ENCODE measurements at regions not wholly inside any gene's neighbourhood (a gene's known extent, or its start where the extent isn't known, plus 50 kb on each side); places are given as distances from the start of the nearest gene placed in this dataset.

DNA sequence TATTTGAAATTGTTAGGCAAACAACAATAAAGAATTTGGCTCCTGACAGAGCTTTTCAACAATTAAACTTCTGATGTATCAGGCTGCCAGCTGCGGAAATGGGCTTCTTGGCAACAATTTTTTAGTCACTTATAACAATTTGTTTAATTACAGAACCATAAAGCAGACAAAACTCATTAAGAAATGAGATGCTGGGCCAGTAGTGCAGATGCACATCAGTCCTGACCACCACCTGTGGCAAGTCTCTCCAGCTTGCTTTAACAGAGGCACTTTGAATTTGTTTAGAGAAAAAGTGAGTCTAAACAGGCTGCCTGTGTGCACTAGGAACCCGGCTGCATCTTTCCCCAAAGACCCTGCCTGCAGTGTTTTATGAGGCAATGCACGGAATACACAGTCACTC is 1124.4 kb downstream of the NXPH1 start:
- FAIRE-seq = no peak
- Histone ChIP-seq H3K9me3 (ENCODE audit: control insufficient read depth, low read depth, low read length) (peaks cover 4% of the 10 kb centered on the region), H3K79me2 (ENCODE audit: control insufficient read depth, insufficient read depth, low read length) (no peaks in the 10 kb centered on the region), H3K27me3 (ENCODE audit: control insufficient read depth, extremely low read depth, insufficient read depth, low read length) (no peaks in the 10 kb centered on the region), H2AFZ (ENCODE audit: control insufficient read depth, low read length) (no peak overlapping the region), H3K27ac (ENCODE audit: control insufficient read depth, insufficient read depth, low read length) (no peak overlapping the region), H3K9ac (ENCODE audit: control insufficient read depth, extremely low read depth, insufficient read depth, low read length) (no peak overlapping the region), H3K4me1 (ENCODE audit: control insufficient read depth, extremely low read depth, insufficient read depth, low read length) (no peaks in the 10 kb centered on the region), H3K4me2 (ENCODE audit: control insufficient read depth, extremely low read depth, insufficient read depth, low read depth, low read length) (no peak overlapping the region), H4K20me1 (ENCODE audit: control insufficient read depth, extremely low read depth, insufficient read depth, low read length) (no peaks in the 10 kb centered on the region), H3K4me3 (ENCODE audit: control insufficient read depth in 2 of 3, extremely low read depth in 1 of 3, insufficient read depth in 2 of 3, low read depth in 1 of 3, low read length in 3 of 3) (no peak overlapping the region), H3K36me3 (ENCODE audit: control insufficient read depth in 2 of 2, extremely low read depth in 1 of 2, insufficient read depth in 2 of 2, low read length in 2 of 2) (no peaks in the 10 kb centered on the region), H3K9me1 (ENCODE audit: control insufficient read depth, extremely low read depth, insufficient read depth, low read length) (no peaks in the 10 kb centered on the region)
- TF ChIP-seq, protein P1, sequence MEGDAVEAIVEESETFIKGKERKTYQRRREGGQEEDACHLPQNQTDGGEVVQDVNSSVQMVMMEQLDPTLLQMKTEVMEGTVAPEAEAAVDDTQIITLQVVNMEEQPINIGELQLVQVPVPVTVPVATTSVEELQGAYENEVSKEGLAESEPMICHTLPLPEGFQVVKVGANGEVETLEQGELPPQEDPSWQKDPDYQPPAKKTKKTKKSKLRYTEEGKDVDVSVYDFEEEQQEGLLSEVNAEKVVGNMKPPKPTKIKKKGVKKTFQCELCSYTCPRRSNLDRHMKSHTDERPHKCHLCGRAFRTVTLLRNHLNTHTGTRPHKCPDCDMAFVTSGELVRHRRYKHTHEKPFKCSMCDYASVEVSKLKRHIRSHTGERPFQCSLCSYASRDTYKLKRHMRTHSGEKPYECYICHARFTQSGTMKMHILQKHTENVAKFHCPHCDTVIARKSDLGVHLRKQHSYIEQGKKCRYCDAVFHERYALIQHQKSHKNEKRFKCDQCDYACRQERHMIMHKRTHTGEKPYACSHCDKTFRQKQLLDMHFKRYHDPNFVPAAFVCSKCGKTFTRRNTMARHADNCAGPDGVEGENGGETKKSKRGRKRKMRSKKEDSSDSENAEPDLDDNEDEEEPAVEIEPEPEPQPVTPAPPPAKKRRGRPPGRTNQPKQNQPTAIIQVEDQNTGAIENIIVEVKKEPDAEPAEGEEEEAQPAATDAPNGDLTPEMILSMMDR (optimal IDR thresholded peaks at IDR 0.05 in 1 of 3, IDR thresholded peaks at IDR 0.05 in 1 of 3, conservative IDR thresholded peaks at IDR 0.05 in 1 of 3; ENCODE audit: extremely low read depth in 1 of 3, insufficient read depth in 2 of 3, low read length in 3 of 3) = no peak
- dilution Hi-C loops (cut with MboI; ENCODE audit: extremely low pct_ligation_motif_present, low sequenced_read_pairs) = no loop called here
- no peak for DNase-seq (ENCODE audit: low read depth, low spot score)

DNA sequence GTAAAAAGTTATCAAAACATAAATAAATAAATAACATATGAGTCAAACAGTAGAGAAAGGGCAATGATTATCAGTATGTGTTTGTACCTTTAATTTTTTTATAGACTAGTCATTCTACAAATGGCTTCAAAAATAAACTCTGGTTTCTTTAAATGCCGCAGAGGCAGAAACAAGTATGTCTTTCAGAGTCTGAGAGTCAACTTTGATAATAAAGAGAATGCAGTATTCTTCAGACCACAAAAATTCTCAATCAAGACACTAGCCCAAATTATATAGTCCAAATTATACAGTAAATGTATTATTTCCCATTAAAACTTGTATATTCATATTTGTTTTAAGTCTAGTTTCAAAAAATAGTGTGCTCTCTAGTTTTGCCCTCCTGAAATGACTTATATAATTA is 1142.3 kb downstream of the NXPH1 start:
- H3K9ac ChIP-seq (ENCODE audit: control insufficient read depth, extremely low read depth, insufficient read depth, low read length) = no peak overlapping the region
- no peak overlapping the region for H3K4me3 ChIP-seq (ENCODE audit: control insufficient read depth in 2 of 3, extremely low read depth in 1 of 3, insufficient read depth in 2 of 3, low read depth in 1 of 3, low read length in 3 of 3)
- no peak overlapping the region for H3K4me2 ChIP-seq (ENCODE audit: control insufficient read depth, extremely low read depth, insufficient read depth, low read depth, low read length)
- H3K36me3 ChIP-seq (ENCODE audit: control insufficient read depth in 2 of 2, extremely low read depth in 1 of 2, insufficient read depth in 2 of 2, low read length in 2 of 2) = no peaks in the 10 kb centered on the region
- TF ChIP-seq, protein P1 (optimal IDR thresholded peaks at IDR 0.05 in 1 of 3, IDR thresholded peaks at IDR 0.05 in 1 of 3, conservative IDR thresholded peaks at IDR 0.05 in 1 of 3; ENCODE audit: extremely low read depth in 1 of 3, insufficient read depth in 2 of 3, low read length in 3 of 3) = no peak
- TF ChIP-seq EZH2 (IDR thresholded peaks at IDR 0.05; ENCODE audit: low read length) = no peak
- H2AFZ ChIP-seq (ENCODE audit: control insufficient read depth, low read length) = no peak overlapping the region
- H3K27me3 ChIP-seq (ENCODE audit: control insufficient read depth, extremely low read depth, insufficient read depth, low read length) = no peaks in the 10 kb centered on the region
- no peaks in the 10 kb centered on the region for H3K9me3 ChIP-seq (ENCODE audit: control insufficient read depth, low read depth, low read length)
- H3K79me2 ChIP-seq (ENCODE audit: control insufficient read depth, insufficient read depth, low read length) = no peaks in the 10 kb centered on the region
- no peak overlapping the region for H3K27ac ChIP-seq (ENCODE audit: control insufficient read depth, insufficient read depth, low read length)
- dilution Hi-C loops (cut with MboI; ENCODE audit: extremely low pct_ligation_motif_present, low sequenced_read_pairs) = no loop called here
- no peaks in the 10 kb centered on the region for H3K4me1 ChIP-seq (ENCODE audit: control insufficient read depth, extremely low read depth, insufficient read depth, low read length)
- no peaks in the 10 kb centered on the region for H4K20me1 ChIP-seq (ENCODE audit: control insufficient read depth, extremely low read depth, insufficient read depth, low read length)
- FAIRE-seq = no peak
- H3K9me1 ChIP-seq (ENCODE audit: control insufficient read depth, extremely low read depth, insufficient read depth, low read length) = no peaks in the 10 kb centered on the region
- no peak for DNase-seq (ENCODE audit: low read depth, low spot score)

Measured in keratinocyte (primary cell).